Trophoblast cell (in vitro differentiated cells and primary cell): ENCODE measurements at regions not wholly inside any gene's neighbourhood (a gene's known extent, or its start where the extent isn't known, plus 50 kb on each side); places are given as distances from the start of the nearest gene placed in this dataset.

Experiments
- DNase-seq, 2 donors: peaks; one replicate each; pipeline ENCODE4 v3.0.0-alpha.2; 2016
- H2AFZ ChIP-seq: 2 replicates; pipeline ENCODE4 v1.6.1; 2013; ENCODE audit warnings: low read length, moderate library complexity, mild to moderate bottlenecking; ENCODE audit not compliant: insufficient read depth, poor library complexity
- H2AK5ac ChIP-seq: 2 replicates; pipeline ENCODE4 v1.6.1; 2013; ENCODE audit warnings: mild to moderate bottlenecking, low read length
- H2BK120ac ChIP-seq: 2 replicates; pipeline ENCODE4 v1.6.1; 2013; ENCODE audit warnings: low read length, mild to moderate bottlenecking, moderate library complexity; ENCODE audit not compliant: insufficient read depth, poor library complexity
- H2BK12ac ChIP-seq: 2 replicates; pipeline ENCODE4 v1.6.1; 2013; ENCODE audit warnings: mild to moderate bottlenecking, low read length, moderate library complexity
- H2BK5ac ChIP-seq: 2 replicates; pipeline ENCODE4 v1.6.1; 2013; ENCODE audit warnings: low read length, low read depth, moderate library complexity, mild to moderate bottlenecking; ENCODE audit not compliant: poor library complexity
- H3K14ac ChIP-seq: 2 replicates; pipeline ENCODE4 v1.6.1; 2013; ENCODE audit warnings: mild to moderate bottlenecking, low read length
- H3K18ac ChIP-seq: 2 replicates; pipeline ENCODE4 v1.6.1; 2013; ENCODE audit warnings: mild to moderate bottlenecking, low read length
- H3K23ac ChIP-seq: 2 replicates; pipeline ENCODE4 v1.6.1; 2013; ENCODE audit warnings: low read length
- H3K27ac ChIP-seq: 2 replicates; pipeline ENCODE4 v1.5.1; 2013; ENCODE audit warnings: low read depth, mild to moderate bottlenecking, inconsistent platforms, low read length, moderate library complexity
- H3K27me3 ChIP-seq: 2 replicates; pipeline ENCODE4 v1.6.1; 2013; ENCODE audit warnings: inconsistent platforms, mild to moderate bottlenecking, low read length, moderate library complexity; ENCODE audit not compliant: insufficient read depth
- H3K36me3 ChIP-seq, 2 experiments: 1 replicate in 1 of 2; 2 replicates in 1 of 2; pipeline ENCODE4 v1.6.1; 2013; ENCODE audit warnings: low read length in 2 of 2, mild to moderate bottlenecking in 2 of 2, moderate library complexity in 1 of 2; ENCODE audit not compliant: insufficient read depth in 2 of 2, control insufficient read depth in 1 of 2
- H3K4ac ChIP-seq: 2 replicates; pipeline ENCODE4 v1.6.1; 2013; ENCODE audit warnings: low read depth, mild to moderate bottlenecking, low read length, moderate library complexity
- H3K4me1 ChIP-seq, 2 experiments: 1 replicate in 1 of 2; 2 replicates in 1 of 2; pipeline ENCODE4 v1.6.1; 2013; ENCODE audit warnings: low read length in 2 of 2, mild to moderate bottlenecking in 2 of 2, moderate library complexity in 1 of 2; ENCODE audit not compliant: insufficient read depth in 2 of 2, control insufficient read depth in 1 of 2
- H3K4me2 ChIP-seq: 2 replicates; pipeline ENCODE4 v1.6.1; 2013; ENCODE audit warnings: inconsistent platforms, mild to moderate bottlenecking, low read length, moderate library complexity
- H3K4me3 ChIP-seq: 2 replicates; pipeline ENCODE4 v1.5.1; 2013; ENCODE audit warnings: mild to moderate bottlenecking, low read depth, low read length, inconsistent platforms
- H3K79me1 ChIP-seq: one replicate; pipeline ENCODE4 v1.6.1; 2013; ENCODE audit warnings: low read length
- H3K79me2 ChIP-seq: 2 replicates; pipeline ENCODE4 v1.6.1; 2013; ENCODE audit warnings: low read length, mild to moderate bottlenecking; ENCODE audit not compliant: control insufficient read depth, insufficient read depth, poor library complexity
- H3K9ac ChIP-seq: 2 replicates; pipeline ENCODE4 v1.6.1; 2013; ENCODE audit warnings: mild to moderate bottlenecking, low read length
- H3K9me3 ChIP-seq: 2 replicates; pipeline ENCODE4 v1.6.1; 2013; ENCODE audit warnings: low read depth, mild to moderate bottlenecking, control low read depth, inconsistent platforms, low read length; ENCODE audit not compliant: insufficient read depth
- H4K12ac ChIP-seq: 2 replicates; pipeline ENCODE4 v1.6.1; 2013; ENCODE audit warnings: low read depth, mild to moderate bottlenecking, low read length, moderate library complexity
- H4K8ac ChIP-seq: 2 replicates; pipeline ENCODE4 v1.6.1; 2013; ENCODE audit warnings: low read depth, mild to moderate bottlenecking, low read length, moderate library complexity
- H4K91ac ChIP-seq: one replicate; pipeline ENCODE4 v1.6.1; 2013; ENCODE audit warnings: low read depth, mild to moderate bottlenecking, low read length, moderate library complexity
- WGBS: extraction: QIAGEN DNeasy Blood & Tissue Kit; methylation state at CpG from one replicate; pipeline ENCODE4 v1.1.7; 2013; ENCODE audit warnings: missing lambda C conversion rate; ENCODE audit not compliant: insufficient read length, insufficient coverage; ENCODE audit errors: extremely low coverage; 5-methylcytosine and 5-hydroxymethylcytosine counted together

- no peak overlapping the region for H3K14ac ChIP-seq
- H2BK120ac ChIP-seq = no peak overlapping the region
- no peak overlapping the region for H3K4me2 ChIP-seq
- no peaks in the 10 kb centered on the region for H3K36me3 ChIP-seq
- no peaks in the 10 kb centered on the region for H3K79me1 ChIP-seq
- no peaks in the 10 kb centered on the region for H3K4me1 ChIP-seq
- no peaks in the 10 kb centered on the region for H3K27me3 ChIP-seq
- no peak overlapping the region for H2BK12ac ChIP-seq
- no peak overlapping the region for H3K18ac ChIP-seq
- no peak overlapping the region for H3K27ac ChIP-seq
- no peak overlapping the region for H4K91ac ChIP-seq
- H3K9me3 ChIP-seq = no peaks in the 10 kb centered on the region
- H3K4me3 ChIP-seq = no peak overlapping the region
- WGBS = no CpG with 5 or more reads among the region's 5 CpGs
- DNase-seq = no peak
- no peak overlapping the region for H2AK5ac ChIP-seq
- no peak overlapping the region for H2AFZ ChIP-seq
- no peak overlapping the region for H4K8ac ChIP-seq
- H2BK5ac ChIP-seq = no peak overlapping the region
- no peak overlapping the region for H4K12ac ChIP-seq
- H3K23ac ChIP-seq = no peak overlapping the region
- no peaks in the 10 kb centered on the region for H3K79me2 ChIP-seq
- no peak overlapping the region for H3K4ac ChIP-seq
- no peak overlapping the region for H3K9ac ChIP-seq
These were observed 862.8 kb upstream of the SLITRK1 start for GRCh38 chr13:84745051-84745551.

GRCh38 chr13:84744203-84744602, 861.9 kb upstream of the SLITRK1 start:
- no CpG with 5 or more reads among the region's 1 CpG for WGBS
- H4K12ac ChIP-seq = no peak overlapping the region
- no peak overlapping the region for H3K27ac ChIP-seq
- H3K14ac ChIP-seq = no peak overlapping the region
- no peak overlapping the region for H3K4me2 ChIP-seq
- H3K18ac ChIP-seq = no peak overlapping the region
- H2BK120ac ChIP-seq = no peak overlapping the region
- no peak overlapping the region for H4K8ac ChIP-seq
- H2AK5ac ChIP-seq = no peak overlapping the region
- no peak overlapping the region for H2AFZ ChIP-seq
- H3K9ac ChIP-seq = no peak overlapping the region
- no peak overlapping the region for H4K91ac ChIP-seq
- no peaks in the 10 kb centered on the region for H3K79me1 ChIP-seq
- no peak overlapping the region for H3K4me3 ChIP-seq
- no peaks in the 10 kb centered on the region for H3K27me3 ChIP-seq
- no peaks in the 10 kb centered on the region for H3K9me3 ChIP-seq
- no peaks in the 10 kb centered on the region for H3K79me2 ChIP-seq
- H2BK12ac ChIP-seq = no peak overlapping the region
- H3K4me1 ChIP-seq = no peaks in the 10 kb centered on the region
- H2BK5ac ChIP-seq = no peak overlapping the region
- no peak overlapping the region for H3K4ac ChIP-seq
- H3K23ac ChIP-seq = no peak overlapping the region
- no peak for DNase-seq
- H3K36me3 ChIP-seq = no peaks in the 10 kb centered on the region

- H3K79me1 ChIP-seq = no peaks in the 10 kb centered on the region
- no peak overlapping the region for H4K8ac ChIP-seq
- no peak overlapping the region for H3K4me3 ChIP-seq
- no peaks in the 10 kb centered on the region for H3K9me3 ChIP-seq
- H3K9ac ChIP-seq = no peak overlapping the region
- no peaks in the 10 kb centered on the region for H3K36me3 ChIP-seq
- H3K79me2 ChIP-seq = no peaks in the 10 kb centered on the region
- no peak overlapping the region for H3K27ac ChIP-seq
- H2AK5ac ChIP-seq = no peak overlapping the region
- no peak overlapping the region for H3K4me2 ChIP-seq
- no peaks in the 10 kb centered on the region for H3K27me3 ChIP-seq
- H3K14ac ChIP-seq = no peak overlapping the region
- no peak overlapping the region for H2BK12ac ChIP-seq
- H3K4me1 ChIP-seq = no peaks in the 10 kb centered on the region
- no peak overlapping the region for H2BK120ac ChIP-seq
- no peak overlapping the region for H4K91ac ChIP-seq
- no peak overlapping the region for H2BK5ac ChIP-seq
- no peak overlapping the region for H3K4ac ChIP-seq
- no peak overlapping the region for H2AFZ ChIP-seq
- no peak overlapping the region for H3K18ac ChIP-seq
- H4K12ac ChIP-seq = no peak overlapping the region
- no peak for DNase-seq
- no peak overlapping the region for H3K23ac ChIP-seq
These were observed 859.0 kb upstream of the SLITRK1 start for GRCh38 chr13:84741253-84741652.

GRCh38 chr13:84739021-84739420, 856.7 kb upstream of the SLITRK1 start:
- Histone ChIP-seq H2BK5ac (no peak overlapping the region), H3K27ac (no peak overlapping the region), H3K79me2 (no peaks in the 10 kb centered on the region), H3K4me2 (no peak overlapping the region), H2BK12ac (no peak overlapping the region), H3K36me3 (no peaks in the 10 kb centered on the region), H2AFZ (no peak overlapping the region), H4K8ac (no peak overlapping the region), H3K4ac (no peak overlapping the region), H4K91ac (no peak overlapping the region), H3K9me3 (no peaks in the 10 kb centered on the region), H3K4me3 (no peak overlapping the region), H4K12ac (no peak overlapping the region), H3K18ac (no peak overlapping the region), H3K27me3 (no peaks in the 10 kb centered on the region), H2BK120ac (no peak overlapping the region), H2AK5ac (no peak overlapping the region), H3K79me1 (no peaks in the 10 kb centered on the region), H3K23ac (no peak overlapping the region), H3K14ac (no peak overlapping the region), H3K4me1 (no peaks in the 10 kb centered on the region), H3K9ac (no peak overlapping the region)
- no CpG with 5 or more reads among the region's 2 CpGs for WGBS
- no peak for DNase-seq
